Islet of Langerhans (tissue), 1 donor: ENCODE measurements at regions not wholly inside any gene's neighbourhood (a gene's known extent, or its start where the extent isn't known, plus 50 kb on each side); places are given as distances from the start of the nearest gene placed in this dataset.

ENCODE experiments used
- FAIRE-seq: peaks from one replicate; lab custom pipeline; 2011; peaks lifted over from hg19 to GRCh38; lab: Jason Lieb, UNC

DNA sequence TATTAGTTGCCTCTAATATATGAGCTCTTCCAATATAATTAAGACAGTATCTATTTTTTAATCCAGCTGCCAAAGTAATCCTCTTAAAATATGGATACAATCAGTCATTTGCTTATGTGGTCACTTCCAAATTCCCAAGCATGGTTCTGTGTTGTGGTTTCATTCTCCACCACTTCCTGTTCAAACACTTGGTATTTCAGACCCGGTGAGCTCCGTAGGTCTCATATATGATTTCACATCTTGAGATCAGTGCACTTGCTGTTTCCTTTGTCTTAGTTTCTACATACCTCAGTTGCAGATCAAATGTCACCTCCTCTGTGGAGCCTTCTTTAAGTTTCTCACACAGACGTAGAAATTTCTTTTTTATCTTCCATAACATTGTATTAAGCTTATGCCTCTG is 254.2 kb downstream of the KCNS3 start:
- FAIRE-seq, result no peak

DNA sequence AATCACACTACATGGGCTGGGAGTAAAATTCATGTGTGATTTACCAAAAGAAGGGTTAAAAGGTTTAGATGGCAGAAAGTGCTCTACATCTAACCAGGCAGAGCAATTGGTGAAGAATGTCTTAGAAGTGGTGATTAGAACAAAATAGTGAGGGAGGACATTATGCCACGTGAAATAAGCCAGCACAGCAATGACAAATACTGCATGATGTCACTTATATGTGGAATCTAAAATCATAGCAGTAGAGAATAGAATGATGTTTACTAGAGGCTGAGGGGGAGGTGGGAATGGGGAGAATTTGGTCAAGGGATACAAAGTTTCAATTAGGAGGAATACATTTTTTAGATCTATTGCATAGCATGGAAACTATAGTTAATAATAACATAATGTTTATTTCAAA is 253.3 kb downstream of the KCNS3 start:
- FAIRE-seq, result no peak

DNA sequence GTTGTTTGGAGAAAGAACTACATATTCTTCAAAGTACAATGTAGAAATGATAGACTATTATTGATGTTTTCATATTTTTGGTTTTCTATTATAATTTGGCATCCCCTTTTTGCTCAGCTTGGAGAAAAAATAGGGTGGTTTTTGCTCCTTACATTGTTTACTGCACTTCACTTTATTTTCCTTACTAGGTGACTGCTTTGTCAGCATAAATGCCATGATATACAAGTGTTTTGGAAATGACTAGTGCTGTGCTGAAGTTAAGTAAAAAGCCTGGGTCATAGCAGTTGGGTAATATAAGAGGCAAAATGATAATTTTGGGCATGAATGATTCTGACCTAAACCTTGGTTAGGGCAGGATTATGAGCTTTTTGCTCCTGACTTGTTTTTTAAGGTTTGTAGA is 250.9 kb downstream of the KCNS3 start:
- no peak for FAIRE-seq

DNA sequence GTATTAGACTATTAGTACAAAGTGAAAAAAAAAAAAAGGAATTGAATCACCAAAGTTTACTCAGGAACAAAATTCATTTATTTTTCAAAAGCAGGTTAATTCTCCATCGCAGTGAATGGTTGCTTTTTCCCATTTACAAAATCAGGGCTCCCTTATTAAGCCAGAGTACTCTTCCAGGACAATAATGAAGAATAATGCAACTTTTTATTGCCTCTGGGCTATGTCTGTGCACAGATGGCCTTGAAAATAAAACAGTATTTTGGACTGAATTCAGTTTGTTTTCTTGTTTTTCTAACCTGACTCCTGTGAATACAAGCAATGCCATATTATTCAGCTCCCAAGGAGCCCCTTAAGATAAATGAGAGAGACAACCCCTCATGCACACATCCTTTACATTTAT is 246.8 kb downstream of the KCNS3 start:
- FAIRE-seq, result no peak

DNA sequence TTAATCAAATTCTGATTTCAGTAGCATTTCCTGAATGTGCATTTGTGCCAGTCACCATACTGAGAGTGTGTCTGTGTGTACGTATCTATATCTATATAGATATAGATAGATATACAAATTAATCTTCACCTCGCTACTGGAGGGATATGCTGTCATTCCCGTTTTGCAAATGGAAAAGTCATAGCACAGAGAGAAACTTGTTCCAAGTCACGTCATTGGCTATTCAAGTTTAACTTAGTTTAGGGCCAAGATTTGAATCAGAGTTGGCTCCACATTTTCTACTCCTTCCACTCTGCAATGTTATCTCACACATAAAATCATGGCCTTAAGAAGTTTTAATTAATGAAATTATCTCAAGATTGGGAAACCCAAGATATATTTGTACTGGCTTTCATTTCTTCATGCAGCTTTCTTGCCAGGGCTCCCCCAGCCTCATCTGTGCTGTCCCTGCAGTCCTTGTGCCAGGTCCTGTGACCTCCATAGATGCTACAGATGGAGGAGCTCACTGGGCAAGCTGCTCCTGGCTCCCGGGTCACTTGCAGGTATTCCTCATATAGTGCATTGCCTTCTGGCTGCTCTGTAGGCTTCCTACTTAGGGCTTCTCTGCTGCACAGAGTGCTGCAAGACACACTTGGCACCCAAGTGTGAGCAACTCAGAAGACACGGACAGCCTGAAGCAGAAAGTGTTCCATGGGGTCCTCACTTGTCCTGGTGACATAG is 245.8 kb downstream of the KCNS3 start:
- no peak for FAIRE-seq

DNA sequence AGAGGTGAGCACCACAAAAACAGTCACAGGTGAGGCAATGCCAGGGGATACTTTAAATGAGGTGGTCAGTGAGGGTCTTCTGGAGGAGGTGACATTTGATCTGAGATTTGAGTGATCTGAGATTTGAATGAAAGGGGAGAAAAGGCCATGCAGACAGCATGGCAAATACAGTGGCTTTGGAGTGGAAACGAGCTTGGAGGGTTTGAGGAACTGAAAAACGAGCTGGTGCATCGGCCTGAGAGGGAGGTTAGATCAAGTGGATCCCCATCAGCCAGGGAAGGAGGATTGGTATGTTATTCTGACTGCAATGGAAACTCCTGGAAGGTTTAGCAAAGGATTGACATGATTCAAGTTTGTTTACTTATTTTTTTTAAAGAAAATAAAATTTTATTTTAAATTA is 245.1 kb downstream of the KCNS3 start:
- no peak for FAIRE-seq

DNA sequence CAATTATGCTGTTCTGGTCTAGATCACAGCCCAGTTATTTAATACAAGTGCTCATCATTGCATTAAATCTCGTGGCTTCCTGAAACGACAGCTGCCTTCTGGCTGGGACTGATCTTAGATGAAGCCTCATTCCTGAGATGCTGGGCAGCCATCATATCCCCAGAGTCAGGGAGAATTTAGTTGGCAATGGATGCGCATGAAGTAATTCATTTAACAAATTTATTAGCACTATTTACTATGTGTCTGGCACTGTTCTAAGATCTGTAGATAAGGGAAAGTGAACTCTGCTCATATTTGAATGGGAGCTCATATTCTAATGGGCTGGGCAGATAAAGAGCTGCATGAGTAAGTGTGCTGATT is 244.7 kb downstream of the KCNS3 start:
- no peak for FAIRE-seq

DNA sequence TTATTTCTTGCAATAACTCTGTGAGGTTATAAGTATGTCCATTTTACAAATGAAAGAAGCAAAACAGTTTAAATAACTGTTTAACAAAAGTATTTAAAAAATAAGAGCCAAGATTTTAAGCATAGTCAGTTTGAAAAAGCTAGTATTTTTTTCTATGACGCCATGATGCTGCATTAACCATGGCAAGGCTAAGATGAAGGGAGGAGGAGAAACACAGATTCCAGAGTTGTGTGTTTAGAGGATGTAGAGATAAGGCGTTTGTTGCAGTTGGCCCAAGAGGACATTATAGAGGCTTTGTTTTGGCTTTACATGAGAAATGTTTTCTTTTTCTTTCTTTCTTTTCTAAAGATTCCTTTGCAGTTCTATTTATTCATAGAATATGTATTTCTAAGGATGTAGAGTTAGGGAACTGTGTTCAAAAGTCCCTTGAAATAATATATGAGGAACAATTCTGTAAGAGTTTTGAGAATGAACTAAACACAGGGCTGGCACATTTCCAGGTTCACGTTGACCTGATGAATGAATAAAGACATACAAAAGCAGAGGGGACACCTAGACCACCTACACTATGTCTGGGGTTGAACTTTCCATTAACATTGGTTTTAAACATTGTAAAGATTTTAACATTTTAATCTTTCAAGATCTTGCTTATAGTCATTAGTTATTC is 244.2 kb downstream of the KCNS3 start:
- no peak for FAIRE-seq

DNA sequence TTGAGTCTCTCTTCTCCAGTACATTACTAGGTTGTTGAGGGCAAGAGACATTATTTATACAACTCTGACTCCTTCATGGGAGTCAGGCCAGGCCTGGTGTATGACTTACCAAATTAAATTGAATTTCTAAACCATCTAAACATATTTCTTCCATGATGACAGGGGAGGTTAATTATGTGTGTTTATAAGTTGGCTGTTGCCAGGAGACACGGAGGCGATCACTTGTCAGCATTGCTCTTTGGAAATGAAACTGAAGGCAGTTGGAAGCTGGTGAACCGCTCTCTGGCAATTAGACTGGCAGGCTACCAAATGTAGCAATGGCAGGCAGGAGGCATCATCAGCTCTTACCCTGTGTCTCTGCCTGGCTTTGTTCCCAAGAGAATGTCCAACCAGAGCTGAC is 241.4 kb downstream of the KCNS3 start:
- peak; percentile 94 for FAIRE-seq

DNA sequence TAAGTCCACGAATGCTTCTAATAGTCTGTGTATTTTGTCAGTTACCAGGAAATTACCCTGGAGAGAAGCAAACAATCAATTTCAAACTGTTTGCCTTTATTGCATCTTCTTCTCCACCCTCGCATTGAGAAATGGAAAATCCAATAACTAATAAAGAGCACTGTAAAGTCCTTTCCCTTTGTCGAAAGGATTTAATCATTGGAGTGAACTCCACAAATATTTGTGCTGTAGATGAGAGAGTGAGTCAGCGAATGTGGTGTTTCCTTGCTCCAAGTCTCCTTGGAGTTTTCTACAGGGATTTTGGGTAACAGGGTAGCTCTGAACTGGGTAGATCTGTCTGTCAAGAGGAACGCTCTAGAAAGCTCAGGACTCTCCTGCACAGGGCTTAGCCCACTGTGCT is 240.2 kb downstream of the KCNS3 start:
- no peak for FAIRE-seq

DNA sequence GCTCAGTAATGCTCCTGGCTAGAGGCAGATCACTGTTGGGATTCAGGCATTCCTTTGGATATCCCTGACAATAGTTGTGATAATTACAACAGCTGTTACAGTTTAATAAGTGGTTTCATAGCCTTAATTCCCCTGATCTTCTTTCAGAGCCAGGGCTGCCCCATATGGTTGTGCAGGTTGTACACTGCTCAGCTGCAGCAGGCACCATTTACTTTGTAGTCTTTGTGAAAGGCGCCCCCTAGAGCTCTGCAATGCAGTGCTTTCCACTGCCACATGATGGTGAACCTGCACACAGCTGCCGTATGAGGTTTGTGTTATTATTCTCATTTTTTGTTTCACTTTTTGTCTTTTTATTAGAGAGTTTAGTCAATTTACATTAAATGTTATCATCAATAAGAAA is 239.1 kb downstream of the KCNS3 start:
- FAIRE-seq, result no peak

DNA sequence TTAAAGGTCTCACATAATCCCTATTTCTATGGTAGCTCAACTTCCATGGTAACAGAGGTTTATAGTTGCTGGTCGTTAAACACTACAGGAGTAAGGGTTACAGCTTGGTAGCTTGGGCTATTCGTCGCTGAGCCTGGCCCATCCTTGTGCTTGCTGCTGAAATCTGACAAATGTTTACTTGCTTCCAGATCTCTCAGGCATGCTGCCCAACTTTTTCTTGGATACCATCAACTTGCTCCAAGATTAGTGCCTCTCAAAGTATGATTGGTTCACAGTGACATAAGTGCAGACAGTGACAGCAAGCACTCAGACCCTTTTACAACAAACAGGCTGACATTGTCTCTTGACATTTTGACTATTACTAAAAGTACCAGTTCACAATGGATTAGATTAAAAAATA is 231.8 kb downstream of the KCNS3 start:
- no peak for FAIRE-seq

DNA sequence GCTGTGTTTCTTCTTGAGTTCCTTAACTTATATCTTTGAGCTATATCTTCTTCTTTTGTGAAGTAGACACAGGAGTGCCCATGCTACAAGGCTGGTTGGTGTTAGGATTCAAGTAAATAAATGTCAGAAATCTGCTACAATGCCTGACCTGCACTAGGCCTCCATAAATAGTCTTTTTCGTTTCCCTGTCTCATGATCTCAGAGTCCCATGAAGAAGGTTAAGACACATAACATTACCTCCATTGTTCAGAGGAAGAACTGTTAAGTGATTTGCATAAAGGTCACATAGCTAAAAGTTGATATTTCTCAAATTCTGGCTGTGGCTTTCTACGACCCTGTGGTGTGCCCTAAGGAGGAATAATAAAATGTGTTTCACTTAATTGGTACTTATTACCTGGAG is 228.4 kb downstream of the KCNS3 start:
- no peak for FAIRE-seq

DNA sequence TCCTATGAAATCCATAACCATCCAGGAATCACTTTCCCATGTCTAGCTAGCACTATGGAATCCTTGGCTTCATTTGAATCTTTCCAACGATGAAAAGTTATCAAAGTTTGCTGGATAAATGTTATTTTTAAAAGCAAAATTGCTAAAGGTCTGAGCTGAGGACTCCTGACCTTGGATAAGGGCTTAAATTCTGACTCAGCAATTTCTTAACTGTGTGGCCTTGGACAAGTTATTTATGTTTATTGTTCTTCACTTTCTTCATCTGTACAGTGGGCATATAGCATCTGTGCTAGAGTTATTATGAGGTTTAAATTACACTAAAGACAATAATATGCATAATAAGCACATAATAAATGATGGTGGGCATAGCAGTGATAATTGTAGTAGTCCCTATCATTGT is 227.5 kb downstream of the KCNS3 start:
- no peak for FAIRE-seq

DNA sequence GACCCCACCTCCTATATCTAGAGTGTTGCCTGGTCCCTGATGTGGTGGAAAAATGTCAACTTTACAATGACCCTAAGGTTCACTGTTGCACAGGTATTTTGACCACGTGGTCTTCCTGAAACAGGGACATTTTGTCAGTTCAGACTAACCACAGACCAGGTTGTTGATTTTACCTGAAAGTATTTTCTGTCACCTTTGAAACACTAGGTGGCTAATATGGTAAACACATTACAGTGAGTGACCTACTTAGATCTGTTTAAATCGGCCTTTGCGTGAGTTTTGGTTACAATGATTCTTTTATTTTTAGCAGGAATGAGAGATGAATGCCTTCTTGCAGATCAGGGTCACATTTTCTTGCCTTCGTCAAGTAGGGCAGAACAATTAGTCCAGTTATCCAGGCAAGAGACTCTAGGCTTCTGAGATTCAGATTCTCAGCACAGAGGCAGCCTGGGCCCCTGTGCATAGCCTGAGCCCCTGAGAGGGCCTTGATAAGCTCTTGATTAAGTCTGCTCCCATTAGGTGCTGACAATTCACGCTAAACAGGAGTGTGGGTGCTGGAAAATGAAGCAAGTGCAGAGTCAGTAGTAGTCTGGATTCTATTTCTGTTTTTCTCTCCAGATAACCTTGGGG is 226.2 kb downstream of the KCNS3 start:
- no peak for FAIRE-seq

DNA sequence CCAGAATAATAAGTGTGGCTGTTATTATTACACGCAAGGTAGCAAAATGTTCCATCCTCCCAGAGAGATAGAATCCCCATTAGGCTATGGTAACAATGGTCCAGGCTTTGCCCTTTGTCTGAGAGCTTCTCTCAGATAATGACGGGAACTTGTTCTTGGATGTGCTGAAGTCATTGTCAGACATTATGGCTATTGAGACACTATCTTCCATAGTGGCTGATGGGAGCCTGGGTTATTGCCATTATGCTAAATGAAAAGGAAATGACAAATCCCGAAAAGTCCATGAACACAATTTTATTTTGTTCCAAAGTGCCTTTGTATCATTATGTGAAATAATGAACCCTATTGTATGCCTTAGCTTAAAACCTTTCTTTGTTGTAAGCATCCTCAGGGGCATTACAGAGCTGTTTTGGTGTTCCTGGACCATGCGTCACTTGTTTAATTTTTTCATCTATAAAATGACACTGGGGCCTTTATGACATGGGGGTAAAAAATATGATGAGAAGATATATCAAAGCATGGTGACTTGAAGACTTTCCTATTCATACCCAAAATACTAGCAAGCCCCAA is 218.5 kb downstream of the KCNS3 start:
- no peak for FAIRE-seq

DNA sequence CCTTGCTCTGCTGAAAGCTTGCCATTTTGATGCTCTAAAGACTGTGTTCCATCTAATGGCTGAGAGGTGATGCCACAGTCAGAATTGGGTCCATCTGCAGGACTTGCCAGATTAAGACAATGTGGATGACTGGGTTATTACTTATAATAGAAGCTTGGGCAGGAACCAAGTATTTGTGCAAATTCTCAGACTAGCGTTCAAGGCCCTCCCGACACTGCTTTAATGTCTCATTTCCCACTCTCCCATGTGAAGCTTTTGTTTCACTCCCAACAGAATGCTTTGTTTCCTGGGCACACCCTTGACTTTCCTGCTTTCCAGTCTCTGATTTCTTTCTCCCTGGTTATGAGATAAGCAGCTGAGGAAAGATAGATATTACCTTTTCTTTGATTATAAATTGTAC is 215.8 kb downstream of the KCNS3 start:
- FAIRE-seq, result no peak

DNA sequence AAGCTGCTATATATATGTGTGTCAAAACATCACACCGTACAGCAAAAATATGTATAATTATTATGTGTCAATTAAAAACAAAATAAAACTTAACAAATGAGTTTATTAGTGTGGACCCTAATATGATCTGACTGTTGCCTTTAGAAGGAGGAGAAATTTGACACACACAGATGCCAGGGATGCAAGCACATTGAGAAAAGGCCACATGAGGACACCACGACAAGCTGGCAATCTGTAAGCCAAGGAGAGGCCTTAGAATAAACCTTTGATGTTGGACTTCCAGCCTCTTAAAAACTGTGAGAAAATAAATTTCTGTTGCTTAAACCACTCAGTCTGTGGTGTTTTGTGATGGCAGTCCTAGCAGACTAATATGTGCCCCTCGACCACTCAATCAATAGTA is 214.7 kb downstream of the KCNS3 start:
- FAIRE-seq, result no peak

DNA sequence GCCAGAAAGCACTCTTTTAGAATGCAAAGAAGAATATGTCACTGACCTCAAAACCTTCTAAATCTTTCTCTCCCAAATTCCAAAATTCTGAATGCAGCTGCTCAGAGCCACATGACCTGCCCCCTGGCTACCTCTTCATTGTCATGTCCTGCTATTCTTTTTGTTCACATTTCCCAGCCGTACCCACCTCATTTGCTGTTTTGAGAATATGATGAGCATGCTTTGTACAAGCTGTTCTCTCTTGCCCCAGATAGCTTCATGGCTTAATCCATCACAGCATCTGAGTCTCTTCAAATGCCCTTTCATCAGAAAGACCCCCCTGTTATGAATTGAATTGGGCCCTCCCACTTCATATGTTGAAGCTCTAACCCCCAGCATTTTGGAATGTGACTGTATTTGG is 214.3 kb downstream of the KCNS3 start:
- no peak for FAIRE-seq

DNA sequence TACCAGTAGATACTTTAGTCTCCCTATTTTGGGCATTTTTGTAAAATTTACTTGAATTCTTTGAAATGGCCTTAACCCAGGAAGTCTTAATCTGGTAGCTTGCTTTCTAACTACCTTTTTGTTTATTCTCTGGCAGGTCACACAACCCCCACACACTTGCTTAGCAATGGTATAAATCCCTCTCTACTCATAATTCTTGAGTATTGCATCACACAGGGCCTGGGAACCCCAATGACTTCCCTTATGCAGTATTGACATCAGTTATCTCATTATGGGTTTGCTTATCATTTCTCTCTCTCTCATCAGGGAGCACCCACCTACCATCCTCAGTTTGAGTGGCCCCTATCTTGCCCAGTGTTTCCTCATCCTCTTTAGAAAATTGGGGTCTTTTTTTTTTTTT is 207.1 kb downstream of the KCNS3 start:
- no peak for FAIRE-seq

DNA sequence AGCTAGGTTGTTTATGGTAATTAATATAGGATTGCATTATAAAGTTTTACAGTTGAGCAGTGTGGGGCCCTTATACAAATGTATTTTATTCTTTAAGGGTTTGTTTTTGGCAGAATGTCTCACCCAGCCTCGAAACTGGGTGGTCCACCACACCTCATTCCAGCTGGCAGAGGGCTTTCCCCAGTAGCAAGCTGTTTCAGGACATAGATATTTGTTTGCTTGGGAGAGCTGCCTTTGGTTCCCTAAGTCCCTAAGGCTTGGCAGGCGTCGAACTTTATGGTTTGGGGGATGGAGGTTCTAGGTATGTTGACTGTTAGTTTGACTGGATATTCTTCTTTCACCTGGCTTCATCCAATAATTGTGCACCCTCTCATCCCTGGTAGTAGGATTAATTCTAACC is 205.9 kb downstream of the KCNS3 start:
- no peak for FAIRE-seq

DNA sequence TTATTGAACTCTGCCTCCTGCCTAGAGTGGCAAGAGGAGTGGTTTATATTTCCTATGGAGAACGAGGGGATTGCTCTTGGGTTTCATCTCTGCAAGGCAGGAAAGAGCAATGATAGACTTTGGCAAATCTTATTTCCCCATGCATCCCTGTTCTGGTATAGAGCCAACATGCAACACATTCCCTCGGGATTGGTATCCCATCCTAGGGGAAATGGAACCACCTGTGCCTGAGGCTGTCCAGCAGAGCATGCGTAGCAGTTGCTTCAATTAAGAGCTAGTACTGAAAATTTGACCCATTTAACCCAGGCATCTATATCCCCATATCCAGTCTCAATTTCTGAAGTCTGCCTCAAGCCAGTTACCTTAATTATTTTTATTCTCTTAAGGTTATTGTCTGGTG is 205.3 kb downstream of the KCNS3 start:
- no peak for FAIRE-seq

DNA sequence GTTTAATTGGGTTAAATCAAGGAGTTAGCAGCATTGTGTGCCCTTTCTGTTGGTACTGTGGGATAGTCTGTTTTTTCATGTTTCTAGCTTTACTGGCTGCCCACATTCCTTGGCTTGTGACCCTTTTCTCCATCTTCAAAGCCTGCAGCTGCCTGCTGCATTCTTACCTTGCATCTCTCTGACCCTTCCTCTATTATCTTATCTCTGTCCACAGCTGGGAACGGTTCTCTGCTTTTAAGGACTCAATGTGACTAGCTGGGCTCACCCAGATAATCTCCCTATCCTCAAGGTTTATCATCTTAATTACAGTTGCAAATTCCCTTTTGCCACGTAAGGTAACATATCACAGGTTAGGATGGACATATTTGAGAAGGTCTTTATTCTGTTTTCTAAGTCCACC is 199.7 kb downstream of the KCNS3 start:
- no peak for FAIRE-seq

DNA sequence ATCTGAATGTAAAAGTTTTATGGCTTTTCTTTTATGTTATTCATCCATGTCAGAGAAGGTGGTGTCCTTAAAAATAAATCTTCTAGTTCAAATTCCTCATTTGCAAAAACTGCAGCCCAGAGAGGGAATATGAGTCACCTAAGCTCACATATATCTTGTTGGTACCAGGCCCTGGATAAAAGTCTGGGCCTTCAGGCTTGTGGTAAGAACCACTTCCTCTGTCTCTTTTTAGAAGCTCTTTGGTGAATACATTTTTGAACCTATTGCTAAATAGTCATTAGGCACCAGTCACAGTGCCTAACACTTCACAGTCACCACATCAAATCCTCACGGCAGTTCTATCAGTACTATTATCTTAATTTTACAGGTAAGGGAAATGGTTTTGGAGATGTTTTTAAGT is 199.2 kb downstream of the KCNS3 start:
- FAIRE-seq, result no peak
